Stomach (tissue), 8 donors: ENCODE measurements at regions not wholly inside any gene's neighbourhood (a gene's known extent, or its start where the extent isn't known, plus 50 kb on each side); places are given as distances from the start of the nearest gene placed in this dataset.

Experiments
- DNase-seq, 2 donors: peaks; one replicate each; pipeline versions ENCODE4 v3.0.0 to v3.0.0-alpha.2; 2013 to 2019
- H3K27ac ChIP-seq, 5 donors: fragments of 200-600 bp in 4 of 5; sonication (generic) in 4 of 5; one replicate each; pipeline ENCODE4 v1.5.1; 2013 to 2019; ENCODE audit warnings: mild to moderate bottlenecking in 1 of 5, moderate library complexity in 1 of 5
- H3K27me3 ChIP-seq, 3 donors: fragments of 200-600 bp; sonication (generic); one replicate each; pipeline ENCODE4 v1.5.1; 2017 to 2019; ENCODE audit warnings: mixed run types in 1 of 3
- H3K36me3 ChIP-seq, 4 donors: fragments of 200-600 bp; sonication (generic); 1 replicate in 3 of 4; 2 replicates in 1 of 4; pipeline ENCODE4 v1.5.1; 2016 to 2019
- H3K4me1 ChIP-seq, 4 donors: fragments of 200-600 bp; sonication (generic); one replicate each; pipeline ENCODE4 v1.5.1; 2016 to 2019
- H3K4me3 ChIP-seq, 4 donors: fragments of 200-600 bp; sonication (generic) in 3 of 4; one replicate each; pipeline ENCODE4 v1.5.1; 2016 to 2019; ENCODE audit warnings: mild to moderate bottlenecking in 1 of 4
- H3K9me3 ChIP-seq, 4 donors: fragments of 200-600 bp; sonication (generic); one replicate each; pipeline ENCODE4 v1.5.1; 2016 to 2019
- EP300 ChIP-seq: sonication (generic); formaldehyde crosslinking; IDR thresholded peaks from one replicate; pipeline ENCODE4 v1.6.1; 2017; ENCODE audit warnings: antibody characterized with exemption
- POLR2A ChIP-seq, 4 donors: fragments of 450-650 bp; IDR thresholded peaks; one replicate each; pipeline ENCODE4 v1.6.1; 2016; ENCODE audit warnings: antibody characterized with exemption in 4 of 4, control low read depth in 2 of 4, mild to moderate bottlenecking in 1 of 4, moderate library complexity in 1 of 4
- POLR2AphosphoS5 ChIP-seq, 3 donors: sonication (generic); formaldehyde crosslinking; IDR thresholded peaks; one replicate each; pipeline ENCODE4 v1.6.1; 2016; ENCODE audit warnings: antibody characterized with exemption in 3 of 3
- WGBS, 5 donors: extraction: QIAGEN DNeasy Blood & Tissue Kit in 3 of 5; methylation state at CpG; one replicate each; pipeline versions ENCODE4 v1.1.5 to v1.1.7; 2013 to 2018; 5-methylcytosine and 5-hydroxymethylcytosine counted together
- intact Hi-C: fragments of 100-400 bp; cut with DNase I; formaldehyde crosslinking; loops from one replicate; pipeline ENCODE4 v1.15.1; 2023; ENCODE audit warnings: low total_unique reads
- TF ChIP-seq, protein P1 (sequence below), 7 experiments: fragments of 450-650 bp in 4 of 7; fragments of 200-600 bp in 3 of 7; sonication (generic) in 3 of 7; IDR thresholded peaks; one replicate each; pipeline ENCODE4 v1.5.1; 2016 to 2019; ENCODE audit warnings: antibody characterized with exemption in 7 of 7, control low read depth in 2 of 7, mild to moderate bottlenecking in 1 of 7
- donor health status: healthy with polysubstance abuse.
- donor health status: Bipolar disorder and iron deficiency.
- donor health status: healthy.

DNA sequence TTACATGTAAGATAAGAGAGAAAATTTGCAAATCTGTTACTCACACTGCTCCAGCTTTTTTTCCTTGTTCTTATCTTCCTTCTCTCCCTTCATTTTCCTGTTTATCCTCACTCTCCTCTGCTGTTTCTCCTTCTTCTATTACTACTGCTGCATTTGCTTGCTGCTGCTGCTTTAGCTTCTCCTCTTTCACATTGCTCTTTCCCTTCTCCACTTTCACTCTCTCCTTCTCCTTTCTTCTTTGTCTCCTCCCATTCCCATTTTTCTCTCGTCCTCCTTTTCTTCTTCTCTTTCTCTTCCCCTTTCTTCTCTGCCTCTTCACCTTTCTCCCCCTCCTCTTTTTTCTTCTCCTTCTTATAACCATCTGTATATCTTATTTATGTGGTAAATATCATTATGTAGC lies 288.6 kb downstream of the CDH9 start:
- Histone ChIP-seq H3K4me1 (no peaks in the 10 kb centered on the region), H3K36me3 (no peaks in the 10 kb centered on the region), H3K4me3 (no peak overlapping the region), H3K9me3 (no peaks in the 10 kb centered on the region), H3K27ac (no peak overlapping the region), H3K27me3 (no peaks in the 10 kb centered on the region)
- WGBS, 5 donors: 13 to 39% (median 34%) methylated on average over 1 of the region's 1 CpG
- TF ChIP-seq POLR2A (IDR thresholded peaks at IDR 0.05) (no peak), EP300 (no peak), POLR2AphosphoS5 (IDR thresholded peaks at IDR 0.05) (no peak)
- TF ChIP-seq, protein P1, sequence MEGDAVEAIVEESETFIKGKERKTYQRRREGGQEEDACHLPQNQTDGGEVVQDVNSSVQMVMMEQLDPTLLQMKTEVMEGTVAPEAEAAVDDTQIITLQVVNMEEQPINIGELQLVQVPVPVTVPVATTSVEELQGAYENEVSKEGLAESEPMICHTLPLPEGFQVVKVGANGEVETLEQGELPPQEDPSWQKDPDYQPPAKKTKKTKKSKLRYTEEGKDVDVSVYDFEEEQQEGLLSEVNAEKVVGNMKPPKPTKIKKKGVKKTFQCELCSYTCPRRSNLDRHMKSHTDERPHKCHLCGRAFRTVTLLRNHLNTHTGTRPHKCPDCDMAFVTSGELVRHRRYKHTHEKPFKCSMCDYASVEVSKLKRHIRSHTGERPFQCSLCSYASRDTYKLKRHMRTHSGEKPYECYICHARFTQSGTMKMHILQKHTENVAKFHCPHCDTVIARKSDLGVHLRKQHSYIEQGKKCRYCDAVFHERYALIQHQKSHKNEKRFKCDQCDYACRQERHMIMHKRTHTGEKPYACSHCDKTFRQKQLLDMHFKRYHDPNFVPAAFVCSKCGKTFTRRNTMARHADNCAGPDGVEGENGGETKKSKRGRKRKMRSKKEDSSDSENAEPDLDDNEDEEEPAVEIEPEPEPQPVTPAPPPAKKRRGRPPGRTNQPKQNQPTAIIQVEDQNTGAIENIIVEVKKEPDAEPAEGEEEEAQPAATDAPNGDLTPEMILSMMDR (IDR thresholded peaks at IDR 0.05): no peak
- intact Hi-C loops: no loop called here
- DNase-seq: no peak

- Histone ChIP-seq H3K9me3 (peaks cover 0 to 7% (median 0%) of the 10 kb centered on the region in 4 donors), H3K36me3 (no peaks in the 10 kb centered on the region), H3K27ac (no peak overlapping the region), H3K4me1 (no peaks in the 10 kb centered on the region), H3K4me3 (no peak overlapping the region), H3K27me3 (no peaks in the 10 kb centered on the region)
- TF ChIP-seq POLR2A (IDR thresholded peaks at IDR 0.05) (no peak), POLR2AphosphoS5 (IDR thresholded peaks at IDR 0.05) (no peak)
- TF ChIP-seq, protein P1 (IDR thresholded peaks at IDR 0.05): no peak
- no peak for DNase-seq
- intact Hi-C loops: no loop called here
These were observed 298.2 kb downstream of the CDH9 start for GRCh38 chr5:26740182-26740581.

DNA sequence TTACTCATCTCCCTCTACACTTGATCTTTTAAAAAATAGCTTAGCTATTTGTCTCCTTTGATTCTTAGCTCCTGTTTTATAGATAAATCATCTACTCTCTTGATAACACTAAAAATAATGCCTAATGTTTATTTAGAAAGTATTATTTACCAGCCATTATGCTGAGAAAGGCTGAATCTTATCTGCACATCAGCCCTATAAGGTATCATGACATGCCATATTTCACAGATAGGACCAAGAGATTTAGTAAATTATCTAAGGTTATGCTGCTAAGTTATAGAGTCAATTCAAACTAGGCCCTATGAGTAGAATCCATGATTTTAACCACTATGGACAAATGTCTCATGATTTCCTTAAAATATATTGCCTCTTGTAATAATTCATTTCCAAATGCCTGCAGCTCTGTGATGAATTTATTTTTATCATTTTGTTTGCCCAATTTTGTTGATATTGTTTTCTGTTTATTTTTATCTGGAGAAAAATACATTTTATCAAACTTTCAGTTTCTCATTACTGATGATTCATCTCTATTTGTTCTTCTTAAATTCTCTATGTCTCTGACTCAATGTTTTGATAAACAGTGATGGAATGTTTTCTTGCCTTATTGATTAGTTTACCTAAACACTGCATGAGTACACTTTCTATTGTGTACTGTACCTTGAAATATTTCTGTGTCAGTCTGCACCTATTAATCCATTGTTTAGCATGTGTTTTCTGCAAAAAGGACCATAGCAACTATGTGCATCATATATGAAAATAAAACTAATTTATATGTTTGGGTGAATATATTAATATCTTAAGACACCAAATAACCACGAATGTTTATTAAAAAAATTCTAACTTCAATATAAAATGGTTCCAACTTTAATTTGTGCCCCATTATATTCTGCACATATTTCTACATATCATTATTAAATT lies 300.8 kb downstream of the CDH9 start:
- 54 to 78% (median 62%) methylated on average over 1 of the region's 1 CpG for WGBS, 5 donors
- intact Hi-C loops: no loop called here

DNA sequence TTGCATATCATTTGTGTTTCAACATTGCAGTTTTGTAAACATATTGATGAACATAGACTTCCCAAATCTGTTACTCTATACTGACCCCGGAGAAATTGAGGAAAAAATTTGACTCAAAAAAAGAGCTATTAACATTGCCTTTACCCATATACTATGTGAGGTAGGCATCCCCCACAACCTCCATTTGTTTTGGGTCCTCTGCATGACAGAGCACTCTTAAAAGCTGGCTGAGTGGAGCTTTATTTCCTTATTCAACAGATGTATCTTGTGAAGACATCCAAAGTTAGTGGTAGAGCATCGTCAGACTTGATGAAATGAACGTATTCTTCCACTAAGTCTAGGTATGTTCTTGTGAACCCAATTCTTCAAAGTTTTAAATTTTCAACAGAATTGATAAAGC lies 310.5 kb downstream of the CDH9 start:
- no peaks in the 10 kb centered on the region for H3K36me3 ChIP-seq
- no peaks in the 10 kb centered on the region for H3K27me3 ChIP-seq
- DNase-seq: no peak
- peaks cover 0 to 12% (median under 1%) of the 10 kb centered on the region in 4 donors for H3K9me3 ChIP-seq
- no peak overlapping the region for H3K27ac ChIP-seq
- H3K4me1 ChIP-seq: no peaks in the 10 kb centered on the region
- WGBS, 5 donors: 62 to 80% (median 67%) methylated on average over 3 of the region's 3 CpGs
- TF ChIP-seq EP300 (no peak), POLR2A (IDR thresholded peaks at IDR 0.05) (no peak), POLR2AphosphoS5 (IDR thresholded peaks at IDR 0.05) (no peak)
- TF ChIP-seq, protein P1 (IDR thresholded peaks at IDR 0.05): no peak
- no peak overlapping the region for H3K4me3 ChIP-seq
- intact Hi-C loops: no loop called here

More for the DNA sequence above, 300.8 kb downstream of the CDH9 start:
- no peak for DNase-seq
- Histone ChIP-seq H3K4me3 (no peak overlapping the region), H3K9me3 (no peaks in the 10 kb centered on the region), H3K4me1 (no peaks in the 10 kb centered on the region), H3K36me3 (no peaks in the 10 kb centered on the region), H3K27ac (no peak overlapping the region), H3K27me3 (no peaks in the 10 kb centered on the region)
- no peak for TF ChIP-seq POLR2AphosphoS5 (IDR thresholded peaks at IDR 0.05)
- TF ChIP-seq EP300: no peak
- no peak for TF ChIP-seq POLR2A (IDR thresholded peaks at IDR 0.05)
- TF ChIP-seq, protein P1 (IDR thresholded peaks at IDR 0.05): no peak
